HG03378 (cell line): ENCODE measurements at regions not wholly inside any gene's neighbourhood (a gene's known extent, or its start where the extent isn't known, plus 50 kb on each side); places are given as distances from the start of the nearest gene placed in this dataset.

Experiments used
- ATAC-seq: cut with Tn5 transposase; IDR thresholded peaks from one replicate; pipeline ENCODE4 v1.9.1; 2021; ENCODE audit warnings: mild to moderate bottlenecking, moderate library complexity; ENCODE audit not compliant: unreplicated experiment

- no peak for ATAC-seq
Measured at GRCh38 chr6:15960740-15961634, 167.9 kb upstream of the MYLIP start.

- ATAC-seq, result no peak
Measured at GRCh38 chr6:15957655-15958169, 171.2 kb upstream of the MYLIP start.

- ATAC-seq, result no peak
Measured at GRCh38 chr6:15956205-15957106, 172.4 kb upstream of the MYLIP start.

- ATAC-seq, result no peak
Measured at GRCh38 chr6:15955484-15955883, 173.4 kb upstream of the MYLIP start.

GRCh38 chr6:15953152-15953880 lies 175.6 kb upstream of the MYLIP start:
- ATAC-seq, result no peak

- ATAC-seq, result no peak
Measured at GRCh38 chr6:15952231-15953151, 176.4 kb upstream of the MYLIP start.

- ATAC-seq, result no peak
Measured at GRCh38 chr6:15950962-15951569, 177.8 kb upstream of the MYLIP start.

- no peak for ATAC-seq
Measured at GRCh38 chr6:15949982-15950381, 178.9 kb upstream of the MYLIP start.

- ATAC-seq, result no peak
Measured at GRCh38 chr6:15948930-15949900, 179.7 kb upstream of the MYLIP start.

- ATAC-seq, result no peak
Measured at GRCh38 chr6:15947923-15948322, 181.0 kb upstream of the MYLIP start.

- no peak for ATAC-seq
Measured at GRCh38 chr6:15947436-15947835, 181.4 kb upstream of the MYLIP start.

- ATAC-seq, result no peak
Measured at GRCh38 chr6:15946701-15947385, 182.0 kb upstream of the MYLIP start.

GRCh38 chr6:15945593-15946159 lies 183.2 kb upstream of the MYLIP start:
- no peak for ATAC-seq

- ATAC-seq, result no peak
Measured at GRCh38 chr6:15943423-15943822, 185.5 kb upstream of the MYLIP start.

GRCh38 chr6:15941168-15941567 lies 187.7 kb upstream of the MYLIP start:
- ATAC-seq, result no peak

- no peak for ATAC-seq
Measured at GRCh38 chr6:15938107-15938506, 190.8 kb upstream of the MYLIP start.

GRCh38 chr6:15937602-15938001 lies 191.3 kb upstream of the MYLIP start:
- no peak for ATAC-seq
